HepG2 (cell line): ENCODE measurements at regions not wholly inside any gene's neighbourhood (a gene's known extent, or its start where the extent isn't known, plus 50 kb on each side); places are given as distances from the start of the nearest gene placed in this dataset.
A peak's percentile ranks its signal among the peaks of the same experiment; 100 is the strongest.

Experiments
- CBX5 ChIP-seq: sonication (generic); formaldehyde crosslinking; IDR thresholded peaks from 2 replicates; pipeline ENCODE4 v1.4.0; 2020; ENCODE audit warnings: missing genetic modification reagents, borderline replicate concordance
- ESRRA ChIP-seq: sonication (generic); formaldehyde crosslinking; IDR thresholded peaks from 2 replicates; pipeline ENCODE4 v1.5.1; 2020; ENCODE audit warnings: mild to moderate bottlenecking, low read depth, missing genetic modification reagents
- KLF11 ChIP-seq: IDR thresholded peaks from 2 replicates; pipeline ENCODE4 v1.6.1; 2016; ENCODE audit warnings: missing compliant biosample characterization
- POLR2A ChIP-seq, 2 experiments: IDR thresholded peaks; 2 replicates each; pipeline ENCODE4 v1.6.1; 2011; ENCODE audit warnings: low read depth in 2 of 2, low read length in 2 of 2, mild to moderate bottlenecking in 1 of 2, moderate library complexity in 1 of 2; ENCODE audit not compliant: insufficient read depth in 1 of 2
- SRF ChIP-seq: IDR thresholded peaks from 2 replicates; pipeline ENCODE4 v1.6.1; 2011; ENCODE audit warnings: mild to moderate bottlenecking, low read depth, low read length, moderate library complexity
- ZBTB38 ChIP-seq: sonication (generic); formaldehyde crosslinking; IDR thresholded peaks from 2 replicates; pipeline ENCODE4 v1.5.1; 2020; ENCODE audit warnings: mild to moderate bottlenecking, missing genetic modification reagents
- ZNF350 ChIP-seq: sonication (generic); formaldehyde crosslinking; IDR thresholded peaks from 2 replicates; pipeline ENCODE4 v1.4.0; 2020; ENCODE audit warnings: mild to moderate bottlenecking, low read depth, missing genetic modification reagents, borderline replicate concordance
- ZNF720 ChIP-seq: sonication (generic); formaldehyde crosslinking; IDR thresholded peaks from 2 replicates; pipeline ENCODE4 v1.4.0; 2020; ENCODE audit warnings: missing genetic modification reagents
- ZNF777 ChIP-seq: sonication (generic); formaldehyde crosslinking; IDR thresholded peaks from 2 replicates; pipeline ENCODE4 v1.4.0; 2020; ENCODE audit warnings: missing genetic modification reagents
- ZNF788 ChIP-seq: sonication (generic); formaldehyde crosslinking; IDR thresholded peaks from 2 replicates; pipeline ENCODE4 v1.5.0; 2020; ENCODE audit warnings: mild to moderate bottlenecking, missing genetic modification reagents, borderline replicate concordance
- TF ChIP-seq, protein P1 (sequence below): sonication (generic); formaldehyde crosslinking; IDR thresholded peaks from 2 replicates; pipeline ENCODE4 v1.4.0; 2020; ENCODE audit warnings: missing genetic modification reagents
- TF ChIP-seq, protein P2 (sequence below): IDR thresholded peaks from 2 replicates; pipeline ENCODE4 v1.6.1; 2018; ENCODE audit warnings: missing genetic modification reagents, mild to moderate bottlenecking, missing compliant biosample characterization
- TF ChIP-seq, protein P3 (sequence below): sonication (generic); formaldehyde crosslinking; IDR thresholded peaks from 2 replicates; pipeline ENCODE4 v1.8.0; 2022; ENCODE audit warnings: missing genetic modification reagents, mild to moderate bottlenecking, borderline replicate concordance
- TF ChIP-seq, protein P4 (sequence below): sonication (generic); formaldehyde crosslinking; conservative IDR thresholded peaks from 2 replicates; pipeline ENCODE4 v1.8.0; 2022; ENCODE audit warnings: mild to moderate bottlenecking, moderate library complexity, missing genetic modification reagents
- TF ChIP-seq, protein P5 (sequence below): sonication (generic); formaldehyde crosslinking; IDR thresholded peaks from 2 replicates; pipeline ENCODE4 v1.4.0; 2020; ENCODE audit warnings: missing genetic modification reagents

DNA sequence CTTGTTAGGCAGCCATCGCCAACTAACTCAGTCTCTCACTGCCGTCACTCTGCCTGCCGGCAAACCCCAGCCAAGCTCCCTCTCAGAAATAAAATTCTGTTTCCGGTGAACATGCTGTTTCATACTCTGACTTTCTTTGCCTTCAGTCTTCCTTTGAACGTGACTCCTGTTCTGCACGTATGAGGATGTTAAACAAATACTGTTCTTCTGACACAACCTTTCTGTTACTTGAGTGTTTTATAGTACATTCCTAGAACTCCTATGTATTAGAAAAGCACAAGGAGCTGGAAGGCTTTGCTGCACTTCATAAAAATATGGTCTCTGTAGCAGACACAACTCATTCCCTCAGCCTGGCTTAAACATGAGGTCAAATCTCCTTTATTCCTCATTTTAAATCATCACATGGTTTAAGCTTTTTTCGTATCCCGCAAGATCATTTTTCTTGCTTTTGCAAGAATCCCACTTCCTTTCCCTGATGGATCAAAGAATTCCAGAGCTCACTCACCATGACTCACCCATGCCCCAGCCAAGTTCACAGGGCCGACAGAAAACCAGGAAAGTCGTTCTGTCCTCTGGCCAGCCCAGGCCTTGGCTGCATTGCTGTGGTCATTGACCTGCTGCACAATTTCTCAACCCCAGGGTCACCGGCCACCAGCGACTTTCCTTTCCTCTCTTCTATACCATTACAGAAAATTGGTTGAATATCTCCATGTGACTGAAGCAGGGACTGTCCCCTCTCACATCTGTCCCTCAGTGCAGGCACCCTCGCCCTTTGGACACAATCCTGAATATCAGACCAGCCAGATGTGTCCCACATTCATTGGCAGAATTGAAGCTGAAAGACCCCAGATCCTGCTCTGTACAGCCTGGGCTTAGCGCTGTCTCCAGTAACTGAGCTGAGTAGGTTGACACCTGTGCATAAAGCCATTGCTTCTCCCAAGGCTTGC lies 183.1 kb upstream of the ARL4C start (continued):
- TF ChIP-seq KLF11 (CRISPR knock-in tag): peak; percentile 59; the same call in 1 of the 2 replicates
- peak; percentile 81 for TF ChIP-seq ZBTB38 (CRISPR knock-in tag)
- TF ChIP-seq SRF: no peak
- peak; percentile 88 for TF ChIP-seq ZNF788 (CRISPR knock-in tag)
- TF ChIP-seq ZNF350: peak; percentile 93
- TF ChIP-seq CBX5 (CRISPR knock-in tag): peak; percentile 91; the same call in 1 of the 2 replicates
- TF ChIP-seq, protein P1, sequence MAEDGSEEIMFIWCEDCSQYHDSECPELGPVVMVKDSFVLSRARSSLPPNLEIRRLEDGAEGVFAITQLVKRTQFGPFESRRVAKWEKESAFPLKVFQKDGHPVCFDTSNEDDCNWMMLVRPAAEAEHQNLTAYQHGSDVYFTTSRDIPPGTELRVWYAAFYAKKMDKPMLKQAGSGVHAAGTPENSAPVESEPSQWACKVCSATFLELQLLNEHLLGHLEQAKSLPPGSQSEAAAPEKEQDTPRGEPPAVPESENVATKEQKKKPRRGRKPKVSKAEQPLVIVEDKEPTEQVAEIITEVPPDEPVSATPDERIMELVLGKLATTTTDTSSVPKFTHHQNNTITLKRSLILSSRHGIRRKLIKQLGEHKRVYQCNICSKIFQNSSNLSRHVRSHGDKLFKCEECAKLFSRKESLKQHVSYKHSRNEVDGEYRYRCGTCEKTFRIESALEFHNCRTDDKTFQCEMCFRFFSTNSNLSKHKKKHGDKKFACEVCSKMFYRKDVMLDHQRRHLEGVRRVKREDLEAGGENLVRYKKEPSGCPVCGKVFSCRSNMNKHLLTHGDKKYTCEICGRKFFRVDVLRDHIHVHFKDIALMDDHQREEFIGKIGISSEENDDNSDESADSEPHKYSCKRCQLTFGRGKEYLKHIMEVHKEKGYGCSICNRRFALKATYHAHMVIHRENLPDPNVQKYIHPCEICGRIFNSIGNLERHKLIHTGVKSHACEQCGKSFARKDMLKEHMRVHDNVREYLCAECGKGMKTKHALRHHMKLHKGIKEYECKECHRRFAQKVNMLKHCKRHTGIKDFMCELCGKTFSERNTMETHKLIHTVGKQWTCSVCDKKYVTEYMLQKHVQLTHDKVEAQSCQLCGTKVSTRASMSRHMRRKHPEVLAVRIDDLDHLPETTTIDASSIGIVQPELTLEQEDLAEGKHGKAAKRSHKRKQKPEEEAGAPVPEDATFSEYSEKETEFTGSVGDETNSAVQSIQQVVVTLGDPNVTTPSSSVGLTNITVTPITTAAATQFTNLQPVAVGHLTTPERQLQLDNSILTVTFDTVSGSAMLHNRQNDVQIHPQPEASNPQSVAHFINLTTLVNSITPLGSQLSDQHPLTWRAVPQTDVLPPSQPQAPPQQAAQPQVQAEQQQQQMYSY: peak; percentile 94
- no peak for TF ChIP-seq ZNF777 (CRISPR knock-in tag)
- TF ChIP-seq, protein P2, sequence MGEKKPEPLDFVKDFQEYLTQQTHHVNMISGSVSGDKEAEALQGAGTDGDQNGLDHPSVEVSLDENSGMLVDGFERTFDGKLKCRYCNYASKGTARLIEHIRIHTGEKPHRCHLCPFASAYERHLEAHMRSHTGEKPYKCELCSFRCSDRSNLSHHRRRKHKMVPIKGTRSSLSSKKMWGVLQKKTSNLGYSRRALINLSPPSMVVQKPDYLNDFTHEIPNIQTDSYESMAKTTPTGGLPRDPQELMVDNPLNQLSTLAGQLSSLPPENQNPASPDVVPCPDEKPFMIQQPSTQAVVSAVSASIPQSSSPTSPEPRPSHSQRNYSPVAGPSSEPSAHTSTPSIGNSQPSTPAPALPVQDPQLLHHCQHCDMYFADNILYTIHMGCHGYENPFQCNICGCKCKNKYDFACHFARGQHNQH (CRISPR knock-in tag): peak; percentile 98
- TF ChIP-seq, protein P3, sequence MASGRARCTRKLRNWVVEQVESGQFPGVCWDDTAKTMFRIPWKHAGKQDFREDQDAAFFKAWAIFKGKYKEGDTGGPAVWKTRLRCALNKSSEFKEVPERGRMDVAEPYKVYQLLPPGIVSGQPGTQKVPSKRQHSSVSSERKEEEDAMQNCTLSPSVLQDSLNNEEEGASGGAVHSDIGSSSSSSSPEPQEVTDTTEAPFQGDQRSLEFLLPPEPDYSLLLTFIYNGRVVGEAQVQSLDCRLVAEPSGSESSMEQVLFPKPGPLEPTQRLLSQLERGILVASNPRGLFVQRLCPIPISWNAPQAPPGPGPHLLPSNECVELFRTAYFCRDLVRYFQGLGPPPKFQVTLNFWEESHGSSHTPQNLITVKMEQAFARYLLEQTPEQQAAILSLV: peak; percentile 36; the same call in 1 of the 2 replicates
- TF ChIP-seq ESRRA (CRISPR knock-in tag): peak; percentile 89
- TF ChIP-seq, protein P4, sequence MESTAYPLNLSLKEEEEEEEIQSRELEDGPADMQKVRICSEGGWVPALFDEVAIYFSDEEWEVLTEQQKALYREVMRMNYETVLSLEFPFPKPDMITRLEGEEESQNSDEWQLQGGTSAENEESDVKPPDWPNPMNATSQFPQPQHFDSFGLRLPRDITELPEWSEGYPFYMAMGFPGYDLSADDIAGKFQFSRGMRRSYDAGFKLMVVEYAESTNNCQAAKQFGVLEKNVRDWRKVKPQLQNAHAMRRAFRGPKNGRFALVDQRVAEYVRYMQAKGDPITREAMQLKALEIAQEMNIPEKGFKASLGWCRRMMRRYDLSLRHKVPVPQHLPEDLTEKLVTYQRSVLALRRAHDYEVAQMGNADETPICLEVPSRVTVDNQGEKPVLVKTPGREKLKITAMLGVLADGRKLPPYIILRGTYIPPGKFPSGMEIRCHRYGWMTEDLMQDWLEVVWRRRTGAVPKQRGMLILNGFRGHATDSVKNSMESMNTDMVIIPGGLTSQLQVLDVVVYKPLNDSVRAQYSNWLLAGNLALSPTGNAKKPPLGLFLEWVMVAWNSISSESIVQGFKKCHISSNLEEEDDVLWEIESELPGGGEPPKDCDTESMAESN (CRISPR knock-in tag): no peak
- TF ChIP-seq POLR2A (IDR thresholded peaks at IDR 0.05; ENCODE audit: insufficient read depth in 1 of 2, low read depth in 2 of 2, low read length in 2 of 2): no peak
- TF ChIP-seq, protein P5, sequence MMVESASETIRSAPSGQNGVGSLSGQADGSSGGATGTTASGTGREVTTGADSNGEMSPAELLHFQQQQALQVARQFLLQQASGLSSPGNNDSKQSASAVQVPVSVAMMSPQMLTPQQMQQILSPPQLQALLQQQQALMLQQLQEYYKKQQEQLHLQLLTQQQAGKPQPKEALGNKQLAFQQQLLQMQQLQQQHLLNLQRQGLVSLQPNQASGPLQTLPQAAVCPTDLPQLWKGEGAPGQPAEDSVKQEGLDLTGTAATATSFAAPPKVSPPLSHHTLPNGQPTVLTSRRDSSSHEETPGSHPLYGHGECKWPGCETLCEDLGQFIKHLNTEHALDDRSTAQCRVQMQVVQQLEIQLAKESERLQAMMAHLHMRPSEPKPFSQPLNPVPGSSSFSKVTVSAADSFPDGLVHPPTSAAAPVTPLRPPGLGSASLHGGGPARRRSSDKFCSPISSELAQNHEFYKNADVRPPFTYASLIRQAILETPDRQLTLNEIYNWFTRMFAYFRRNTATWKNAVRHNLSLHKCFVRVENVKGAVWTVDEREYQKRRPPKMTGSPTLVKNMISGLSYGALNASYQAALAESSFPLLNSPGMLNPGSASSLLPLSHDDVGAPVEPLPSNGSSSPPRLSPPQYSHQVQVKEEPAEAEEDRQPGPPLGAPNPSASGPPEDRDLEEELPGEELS (CRISPR knock-in tag): peak; percentile 80
- no peak for TF ChIP-seq ZNF720 (CRISPR knock-in tag)
